ENCODE measurements at regions not wholly inside any gene's neighbourhood (a gene's known extent, or its start where the extent isn't known, plus 50 kb on each side); places are given as distances from the start of the nearest gene placed in this dataset.
"Not testable (repeated sequence)": the region's sequence is repeated elsewhere in the genome, so short reads cannot be mapped to it uniquely, and the experiment has no call there.

GRCh38 chr7:136326045-136326609 is 349.0 kb upstream of the MTPN start:
- no peak for DNase-seq (ENCODE audit: low read depth in 1 of 2, low spot score in 1 of 2)

DNA sequence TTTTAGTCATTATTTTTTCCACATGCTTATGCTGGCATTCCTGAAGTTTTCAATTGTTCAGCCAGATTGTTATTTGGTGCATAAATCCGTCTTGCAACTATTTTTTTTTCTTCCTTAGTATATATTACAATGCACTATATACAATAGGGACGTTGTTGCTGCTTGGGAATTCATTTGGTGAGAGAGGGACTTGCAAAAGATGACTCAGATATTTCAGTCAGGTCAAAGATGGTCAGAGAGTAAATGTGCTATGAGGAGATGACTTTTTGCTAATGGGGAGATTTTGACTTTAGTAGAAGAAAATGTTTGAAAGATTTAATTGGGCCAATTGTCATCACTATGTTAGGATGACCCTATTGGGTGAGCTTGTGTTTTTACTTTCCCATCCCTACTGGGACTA is 348.4 kb upstream of the MTPN start:
- no peak for DNase-seq (ENCODE audit: low read depth in 1 of 2, low spot score in 1 of 2)

GRCh38 chr7:136325027-136325426 is 347.9 kb upstream of the MTPN start:
- DNase-seq (ENCODE audit: low read depth in 1 of 2, low spot score in 1 of 2): no peak

DNA sequence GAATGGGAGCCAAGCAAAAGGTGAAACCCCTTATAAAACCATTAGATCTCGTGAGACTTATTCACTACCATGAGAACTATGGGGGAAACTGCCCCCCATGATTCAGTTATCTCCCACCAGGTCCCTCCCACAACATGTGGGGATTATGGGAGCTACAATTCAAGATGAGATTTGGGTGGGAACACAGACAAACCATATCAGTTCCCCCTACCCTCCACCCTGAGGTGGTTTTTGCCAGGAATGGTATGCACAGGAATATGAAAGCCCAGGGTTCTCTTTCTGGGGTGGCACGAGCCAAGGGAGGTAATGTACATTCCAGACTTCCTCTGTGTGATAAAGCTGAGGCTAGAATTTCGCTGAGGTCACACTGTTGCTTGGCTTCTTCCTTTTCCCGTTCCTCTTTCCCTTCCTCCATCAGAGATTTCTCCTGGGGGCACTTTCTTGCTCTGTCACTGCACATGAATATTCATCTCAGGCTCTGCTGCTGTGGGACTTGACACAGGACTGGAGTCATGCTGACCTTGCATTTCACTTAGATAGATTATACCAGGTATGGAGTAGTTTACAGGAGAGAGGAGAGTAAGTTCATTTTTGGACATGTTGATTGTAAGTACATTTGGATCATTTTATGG is 347.0 kb upstream of the MTPN start:
- DNase-seq (ENCODE audit: low read depth in 1 of 2, low spot score in 1 of 2): no peak

GRCh38 chr7:136312592-136312991 is 335.4 kb upstream of the MTPN start:
- no peak for DNase-seq (ENCODE audit: low read depth in 1 of 2, low spot score in 1 of 2)

DNA sequence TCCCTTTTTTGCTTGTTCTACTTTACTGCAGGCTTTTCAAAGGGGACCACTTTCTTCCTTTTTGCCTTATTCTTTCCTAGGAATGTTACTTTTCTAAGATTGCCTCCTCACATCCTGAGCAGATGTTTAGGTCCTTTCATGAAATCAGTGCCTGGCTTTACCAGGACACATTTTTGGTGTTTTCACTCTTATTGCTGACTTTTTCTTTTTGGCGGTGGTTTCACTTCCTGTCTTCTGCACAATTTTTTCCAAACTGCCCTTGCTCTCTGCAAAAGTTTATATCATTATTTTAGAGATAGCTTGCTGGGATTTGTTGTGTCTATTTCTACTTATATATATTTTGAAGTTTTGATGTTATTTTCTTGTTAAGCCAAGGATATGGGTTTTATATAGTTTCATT is 332.2 kb upstream of the MTPN start:
- no peak for DNase-seq (ENCODE audit: low read depth in 1 of 2, low spot score in 1 of 2)

GRCh38 chr7:136308230-136308629 is 331.1 kb upstream of the MTPN start:
- DNase-seq (ENCODE audit: low read depth in 1 of 2, low spot score in 1 of 2): no peak

- no peak for DNase-seq (ENCODE audit: low read depth in 1 of 2, low spot score in 1 of 2)
Measured at GRCh38 chr7:136303162-136303561, 326.0 kb upstream of the MTPN start.

- no peak for DNase-seq (ENCODE audit: low read depth in 1 of 2, low spot score in 1 of 2)
Measured at GRCh38 chr7:136302049-136302448, 324.9 kb upstream of the MTPN start.

DNA sequence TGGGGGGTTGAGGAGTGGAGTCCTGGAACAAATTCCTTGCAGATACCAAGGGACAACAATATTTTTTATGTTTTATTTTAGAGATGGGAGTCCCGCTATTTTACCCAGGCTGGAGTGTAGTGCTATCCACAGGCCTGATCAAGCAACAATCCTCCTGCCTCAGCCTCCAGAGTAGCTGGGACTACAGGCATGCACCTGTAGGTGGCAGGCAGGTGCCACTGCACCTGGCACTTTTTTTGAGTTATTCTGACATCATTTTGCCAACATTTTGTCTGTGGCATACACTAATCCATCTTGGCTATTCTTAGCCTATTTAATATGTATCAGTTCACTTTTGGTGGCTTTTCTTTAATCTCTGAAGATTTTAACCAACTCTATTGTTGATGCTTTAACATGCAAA is 317.8 kb upstream of the MTPN start:
- no peak for DNase-seq (ENCODE audit: low read depth in 1 of 2, low spot score in 1 of 2)

DNA sequence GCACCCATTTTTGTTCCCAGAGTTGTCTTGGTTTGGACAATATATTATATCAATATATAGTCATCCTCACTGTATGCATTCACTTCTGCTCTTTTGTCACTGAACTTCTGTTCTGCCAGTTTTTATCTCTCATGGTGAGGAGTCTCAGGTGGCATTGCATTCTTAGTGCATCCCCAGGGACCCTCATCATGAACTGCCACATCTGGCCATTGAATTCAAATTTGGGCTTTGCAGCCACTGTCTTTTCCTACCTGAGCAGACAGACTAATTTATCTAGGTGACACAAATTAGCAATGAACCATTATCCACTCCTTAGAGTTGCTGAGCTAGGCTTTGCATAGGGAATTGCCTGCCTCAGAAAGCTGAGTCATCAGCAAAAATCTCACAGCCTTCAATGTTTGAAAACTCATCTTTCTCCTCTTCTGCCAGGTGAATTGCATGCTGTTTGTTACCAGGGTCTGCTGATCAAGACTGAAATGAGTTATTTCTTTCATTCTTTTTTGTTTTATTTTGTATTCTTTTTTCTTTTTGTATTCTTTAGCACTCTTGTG is 316.8 kb upstream of the MTPN start:
- DNase-seq (ENCODE audit: low read depth in 1 of 2, low spot score in 1 of 2): no peak

DNA sequence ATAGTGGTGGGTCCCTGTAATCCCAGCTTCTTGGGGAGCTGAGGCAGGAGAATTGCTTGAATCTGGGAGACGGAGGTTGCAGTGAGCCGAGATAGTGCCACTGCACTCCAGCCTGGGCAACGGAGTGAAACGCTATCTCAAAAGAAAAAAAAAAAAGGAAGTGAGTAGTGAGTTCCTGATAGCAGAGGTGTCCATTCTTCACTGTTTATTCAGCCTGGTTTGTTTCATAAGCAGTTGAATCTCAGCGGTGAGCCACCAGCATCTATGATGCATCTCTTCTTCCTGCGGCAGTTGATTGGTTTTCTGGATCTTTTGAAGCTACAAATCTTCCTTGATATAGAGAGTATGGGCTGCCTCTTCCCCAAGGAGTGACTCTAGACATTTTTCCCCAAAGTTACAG is 316.1 kb upstream of the MTPN start:
- no peak for DNase-seq (ENCODE audit: low read depth in 1 of 2, low spot score in 1 of 2)

DNA sequence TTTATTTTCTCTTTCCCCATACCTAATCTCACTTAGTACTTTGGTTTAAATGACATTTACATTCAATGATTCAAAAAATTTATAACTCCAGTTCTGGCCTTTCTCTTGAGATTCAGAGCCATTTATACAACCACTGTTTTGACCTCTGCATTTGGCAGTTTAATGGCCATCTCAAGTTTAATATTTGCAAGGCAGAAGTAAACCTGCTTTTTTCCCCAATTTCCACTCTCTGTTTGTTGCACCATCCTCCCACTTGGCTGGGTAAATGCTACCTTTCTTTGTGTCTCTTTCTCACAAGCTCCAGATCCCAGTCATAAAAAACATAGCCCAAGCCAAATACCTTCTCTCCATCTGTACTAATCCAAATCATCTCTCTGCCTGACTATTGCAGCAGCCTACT is 315.2 kb upstream of the MTPN start:
- DNase-seq (ENCODE audit: low read depth in 1 of 2, low spot score in 1 of 2): no peak

DNA sequence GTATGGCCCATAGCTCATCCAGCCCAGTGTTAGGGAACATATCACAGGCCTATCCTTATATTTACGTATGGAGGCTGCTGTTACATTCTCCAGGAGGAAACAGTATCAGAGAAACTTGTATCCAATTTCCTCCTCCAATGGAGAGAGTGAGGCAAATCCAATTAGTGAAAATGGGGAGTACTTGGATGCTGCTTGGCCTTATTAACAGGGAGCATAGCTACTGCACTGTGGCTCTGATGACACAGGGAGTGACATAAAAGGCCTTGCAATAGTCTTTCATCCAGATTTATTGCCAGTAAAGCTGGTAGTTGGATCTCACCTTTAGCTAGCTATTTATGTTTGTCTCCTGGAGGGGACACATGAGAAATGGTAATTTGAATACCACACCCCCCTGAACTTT is 313.2 kb upstream of the MTPN start:
- DNase-seq (ENCODE audit: low read depth in 1 of 2, low spot score in 1 of 2): no peak

DNA sequence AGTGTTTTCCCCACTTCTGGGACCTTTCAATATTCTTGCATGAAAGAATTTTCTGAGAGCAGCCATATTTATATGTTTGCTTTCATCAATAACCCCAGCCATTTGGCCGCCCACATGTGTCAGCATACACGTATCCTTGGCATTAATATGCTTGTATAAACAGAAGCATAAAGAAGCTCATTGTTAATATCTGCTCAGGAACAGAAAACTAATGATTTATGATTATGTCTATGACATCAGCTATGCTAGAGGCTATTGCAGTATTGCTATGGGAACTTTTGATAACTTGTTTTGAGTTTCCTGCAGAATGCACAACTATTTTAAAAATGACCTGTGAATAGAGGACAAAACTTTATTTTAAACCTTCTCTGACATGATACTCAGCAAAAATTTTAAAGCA is 300.9 kb upstream of the MTPN start:
- no peak for DNase-seq (ENCODE audit: low read depth in 1 of 2, low spot score in 1 of 2)

- no peak for DNase-seq (ENCODE audit: low read depth in 1 of 2, low spot score in 1 of 2)
Measured at GRCh38 chr7:136275794-136276193, 298.6 kb upstream of the MTPN start.

DNA sequence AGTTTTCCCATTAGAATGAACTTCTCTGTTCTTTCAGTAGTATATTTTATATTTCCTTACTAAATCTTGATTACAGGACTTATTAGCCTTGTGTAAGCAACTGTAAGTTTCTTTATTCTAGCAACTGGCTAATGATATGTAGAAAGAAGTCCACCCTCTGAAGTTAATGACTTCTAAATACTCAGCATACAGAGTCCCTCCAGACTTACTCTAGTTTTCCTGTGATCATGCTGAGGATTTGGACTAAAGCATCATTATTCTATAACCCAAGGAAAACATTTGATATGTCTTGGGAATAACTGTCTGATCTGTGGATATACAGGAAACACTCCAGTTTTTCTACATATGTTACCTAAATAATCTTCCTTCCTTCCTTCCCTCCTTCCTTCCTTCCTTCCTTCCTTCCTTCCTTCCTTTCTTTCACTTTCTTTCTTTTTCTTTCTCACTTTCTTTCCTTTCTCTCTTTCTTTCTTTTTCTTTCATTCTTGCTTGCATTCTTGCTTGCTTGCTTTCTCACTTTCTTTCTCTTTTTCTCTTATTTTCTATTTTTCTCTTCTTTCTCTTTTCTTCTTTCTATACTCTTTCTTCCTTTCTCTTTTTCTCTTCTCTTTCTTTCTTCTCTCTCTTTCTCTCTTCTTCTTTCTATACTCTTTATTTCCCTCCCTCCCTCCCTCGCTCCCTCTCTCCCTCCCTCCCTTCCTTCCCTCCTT is 297.6 kb upstream of the MTPN start:
- DNase-seq (ENCODE audit: low read depth in 1 of 2, low spot score in 1 of 2): no peak

GRCh38 chr7:136272934-136273333 is 295.8 kb upstream of the MTPN start:
- DNase-seq (ENCODE audit: low read depth in 1 of 2, low spot score in 1 of 2): no peak

DNA sequence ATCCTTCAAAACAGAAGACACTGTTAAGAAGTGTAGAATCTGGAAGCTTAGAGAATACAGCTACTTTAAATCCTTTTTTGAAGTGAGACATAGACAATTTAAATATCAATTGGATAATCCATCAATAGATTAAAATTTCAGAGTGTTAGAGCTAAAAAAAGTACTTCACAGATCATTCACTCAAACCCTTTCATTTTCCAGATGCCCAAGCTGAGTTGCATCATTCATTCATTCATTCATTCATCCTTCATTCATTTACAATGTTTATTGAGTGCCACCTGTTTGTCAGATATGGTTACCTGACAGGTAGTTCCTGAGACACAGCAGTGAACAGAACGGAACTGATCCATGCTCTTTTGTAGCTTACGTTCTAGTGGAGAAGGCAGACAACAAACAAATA is 290.7 kb upstream of the MTPN start:
- DNase-seq (ENCODE audit: low read depth in 1 of 2, low spot score in 1 of 2): no peak

- DNase-seq (ENCODE audit: low read depth in 1 of 2, low spot score in 1 of 2): no peak
Measured at GRCh38 chr7:136266457-136266856, 289.3 kb upstream of the MTPN start.

- not testable (repeated sequence) for DNase-seq (ENCODE audit: low read depth in 1 of 2, low spot score in 1 of 2)
Measured at GRCh38 chr7:136264304-136264703, 287.1 kb upstream of the MTPN start.

- not testable (repeated sequence) for DNase-seq (ENCODE audit: low read depth in 1 of 2, low spot score in 1 of 2)
Measured at GRCh38 chr7:136263112-136263860, 286.1 kb upstream of the MTPN start.
